OCI-LY7 (cell line): ENCODE measurements at regions not wholly inside any gene's neighbourhood (a gene's known extent, or its start where the extent isn't known, plus 50 kb on each side); places are given as distances from the start of the nearest gene placed in this dataset.

Experiments used
- CTCF ChIP-seq: fragments of 200-600 bp; sonication (generic); conservative IDR thresholded peaks from 2 replicates; pipeline ENCODE4 v1.5.1; 2014; ENCODE audit warnings: mild to moderate bottlenecking, antibody characterized with exemption, low read length, moderate library complexity, mixed read lengths
- EZH2phosphoT487 ChIP-seq: fragments of 200-600 bp; sonication (generic); IDR thresholded peaks from 2 replicates; pipeline ENCODE4 v1.6.1; 2018; ENCODE audit warnings: low read depth, borderline replicate concordance, mild to moderate bottlenecking, mixed run types, antibody characterized with exemption, low read length, moderate library complexity, mixed read lengths

GRCh38 chrX:36957425-36958328 lies 50.5 kb upstream of the FAM47C start:
- TF ChIP-seq CTCF (no peak), EZH2phosphoT487 (no peak)
